Osteoblast (primary cell): ENCODE measurements at regions not wholly inside any gene's neighbourhood (a gene's known extent, or its start where the extent isn't known, plus 50 kb on each side); places are given as distances from the start of the nearest gene placed in this dataset.

Experiments used
- DNase-seq: peaks from one replicate; pipeline ENCODE4 v3.0.0; 2011; ENCODE audit warnings: low spot score, mixed read lengths; ENCODE audit not compliant: insufficient read length; ENCODE audit errors: missing footprints
- H2AFZ ChIP-seq: 2 replicates; pipeline ENCODE4 v1.6.0; 2011; ENCODE audit warnings: mild to moderate bottlenecking, low read length
- H3K27ac ChIP-seq: 2 replicates; pipeline ENCODE4 v1.5.1; 2011; ENCODE audit warnings: mild to moderate bottlenecking, low read depth, low read length, moderate library complexity
- H3K27me3 ChIP-seq: 2 replicates; pipeline ENCODE4 v1.6.0; 2012; ENCODE audit warnings: mild to moderate bottlenecking, control low read depth, inconsistent platforms, low read length, moderate library complexity; ENCODE audit not compliant: insufficient read depth
- H3K36me3 ChIP-seq: 2 replicates; pipeline ENCODE4 v1.5.1; 2011; ENCODE audit warnings: mild to moderate bottlenecking, low read length, control low read depth, moderate library complexity; ENCODE audit not compliant: insufficient read depth
- H3K4me1 ChIP-seq: 2 replicates; pipeline ENCODE4 v1.5.1; 2011; ENCODE audit warnings: mild to moderate bottlenecking, low read length, control low read depth, moderate library complexity; ENCODE audit not compliant: insufficient read depth
- H3K4me2 ChIP-seq: 2 replicates; pipeline ENCODE4 v1.6.0; 2011; ENCODE audit warnings: mild to moderate bottlenecking, low read length; ENCODE audit not compliant: insufficient read depth
- H3K4me3 ChIP-seq: fragments of 200-600 bp; sonication (generic); 3 replicates; pipeline ENCODE4 v1.5.1; 2012; ENCODE audit warnings: mild to moderate bottlenecking, low read length, inconsistent platforms; ENCODE audit not compliant: insufficient read depth
- H3K79me2 ChIP-seq: 2 replicates; pipeline ENCODE4 v1.6.0; 2012; ENCODE audit warnings: mild to moderate bottlenecking, low read length, control low read depth, inconsistent platforms; ENCODE audit not compliant: insufficient read depth
- H3K9me3 ChIP-seq: 2 replicates; pipeline ENCODE4 v1.5.1; 2011; ENCODE audit warnings: low read depth, low read length, control low read depth
- H4K20me1 ChIP-seq: 2 replicates; pipeline ENCODE4 v1.6.0; 2012; ENCODE audit warnings: mild to moderate bottlenecking, low read length, control low read depth; ENCODE audit not compliant: insufficient read depth
- TF ChIP-seq, protein P1 (sequence below): IDR thresholded peaks from 2 replicates; pipeline ENCODE4 v1.5.1; 2011; ENCODE audit warnings: mild to moderate bottlenecking, low read depth, low read length, moderate library complexity; ENCODE audit errors: extremely low read depth

DNA sequence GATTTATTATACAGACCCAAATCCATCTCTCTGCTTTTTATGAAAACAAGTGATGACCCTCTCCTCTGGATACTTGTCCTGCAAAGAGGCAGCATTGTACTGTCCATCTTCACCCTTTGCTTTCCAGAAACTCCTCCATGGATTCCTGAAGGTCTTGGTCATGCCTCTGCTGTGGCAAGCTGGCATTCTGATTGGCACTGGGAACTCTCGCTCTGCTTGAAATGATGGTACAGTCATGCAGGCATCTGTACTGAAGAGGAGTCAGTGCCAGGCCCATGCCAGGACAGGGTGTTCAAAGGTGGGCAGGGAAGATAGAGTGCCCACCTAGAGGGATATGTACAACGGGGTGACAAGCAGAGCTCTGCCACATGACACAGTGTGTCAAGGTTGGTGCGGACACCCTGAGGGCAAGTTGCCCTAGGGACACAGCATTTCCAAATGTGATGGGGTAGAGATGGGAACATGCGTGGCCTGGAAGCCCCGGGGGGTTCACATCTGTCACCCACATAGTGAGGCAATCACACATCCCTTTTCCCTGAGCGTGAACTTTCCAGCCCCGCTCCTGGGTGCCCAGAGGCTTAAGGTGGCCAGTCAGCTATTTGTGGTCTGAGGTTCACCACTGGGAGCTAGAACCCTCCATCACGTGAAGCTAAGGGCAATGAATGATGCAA, 235.7 kb upstream of the TCERG1L start:
- no peaks in the 10 kb centered on the region for H3K79me2 ChIP-seq
- H3K4me2 ChIP-seq: no peak overlapping the region
- H2AFZ ChIP-seq: no peak overlapping the region
- H3K36me3 ChIP-seq: no peaks in the 10 kb centered on the region
- no peaks in the 10 kb centered on the region for H3K27me3 ChIP-seq
- H3K9me3 ChIP-seq: no peaks in the 10 kb centered on the region
- no peak for DNase-seq
- H3K27ac ChIP-seq: no peak overlapping the region
- no peaks in the 10 kb centered on the region for H4K20me1 ChIP-seq
- H3K4me1 ChIP-seq: no peaks in the 10 kb centered on the region
- TF ChIP-seq, protein P1, sequence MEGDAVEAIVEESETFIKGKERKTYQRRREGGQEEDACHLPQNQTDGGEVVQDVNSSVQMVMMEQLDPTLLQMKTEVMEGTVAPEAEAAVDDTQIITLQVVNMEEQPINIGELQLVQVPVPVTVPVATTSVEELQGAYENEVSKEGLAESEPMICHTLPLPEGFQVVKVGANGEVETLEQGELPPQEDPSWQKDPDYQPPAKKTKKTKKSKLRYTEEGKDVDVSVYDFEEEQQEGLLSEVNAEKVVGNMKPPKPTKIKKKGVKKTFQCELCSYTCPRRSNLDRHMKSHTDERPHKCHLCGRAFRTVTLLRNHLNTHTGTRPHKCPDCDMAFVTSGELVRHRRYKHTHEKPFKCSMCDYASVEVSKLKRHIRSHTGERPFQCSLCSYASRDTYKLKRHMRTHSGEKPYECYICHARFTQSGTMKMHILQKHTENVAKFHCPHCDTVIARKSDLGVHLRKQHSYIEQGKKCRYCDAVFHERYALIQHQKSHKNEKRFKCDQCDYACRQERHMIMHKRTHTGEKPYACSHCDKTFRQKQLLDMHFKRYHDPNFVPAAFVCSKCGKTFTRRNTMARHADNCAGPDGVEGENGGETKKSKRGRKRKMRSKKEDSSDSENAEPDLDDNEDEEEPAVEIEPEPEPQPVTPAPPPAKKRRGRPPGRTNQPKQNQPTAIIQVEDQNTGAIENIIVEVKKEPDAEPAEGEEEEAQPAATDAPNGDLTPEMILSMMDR: no peak
- no peak overlapping the region for H3K4me3 ChIP-seq

DNA sequence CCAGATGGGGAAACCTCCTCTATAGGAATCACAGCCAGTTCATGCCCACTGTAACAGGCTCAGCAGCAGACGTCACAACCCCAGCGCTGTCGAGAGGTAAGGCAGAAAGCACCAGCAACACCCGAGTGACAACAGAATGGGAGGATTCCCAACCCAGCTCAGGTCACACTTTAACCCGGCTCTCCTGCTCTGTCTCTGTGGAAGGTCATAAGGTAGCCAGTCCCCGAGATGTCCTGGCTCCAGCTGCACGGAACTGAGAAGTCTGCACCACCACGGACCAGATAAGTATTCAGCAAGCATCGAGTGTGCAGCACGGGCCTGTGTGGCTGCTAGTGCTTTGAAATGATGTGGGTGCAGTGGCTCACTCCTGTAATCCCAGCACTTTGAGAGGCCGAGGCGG, 236.7 kb upstream of the TCERG1L start:
- Histone ChIP-seq H4K20me1 (no peaks in the 10 kb centered on the region), H3K4me1 (no peaks in the 10 kb centered on the region), H3K27ac (no peak overlapping the region), H3K4me2 (no peak overlapping the region), H3K79me2 (no peaks in the 10 kb centered on the region), H3K27me3 (no peaks in the 10 kb centered on the region), H3K9me3 (no peaks in the 10 kb centered on the region), H2AFZ (no peak overlapping the region), H3K36me3 (no peaks in the 10 kb centered on the region), H3K4me3 (no peak overlapping the region)
- DNase-seq: no peak
- TF ChIP-seq, protein P1: no peak

DNA sequence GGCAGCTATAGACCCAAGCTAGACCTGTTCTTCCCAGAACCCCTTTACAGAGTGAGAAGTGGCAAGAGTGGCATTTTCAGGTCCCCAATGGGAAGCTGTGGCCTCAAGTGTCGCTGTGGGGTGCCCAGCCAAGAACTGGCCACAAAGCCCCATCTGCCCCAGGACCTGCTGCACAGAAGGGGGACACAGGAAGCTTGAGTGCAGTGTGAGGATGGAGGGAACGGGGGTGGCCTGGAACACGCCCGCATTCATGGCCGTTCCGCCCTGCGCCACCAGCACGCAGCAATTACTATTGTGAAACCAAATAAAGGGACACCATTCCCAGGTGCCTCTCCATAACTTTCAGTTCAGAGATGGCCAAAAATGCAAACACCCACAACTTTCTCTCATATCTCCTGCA, 237.6 kb upstream of the TCERG1L start:
- Histone ChIP-seq H3K4me3 (no peak overlapping the region), H3K9me3 (no peaks in the 10 kb centered on the region), H3K36me3 (no peaks in the 10 kb centered on the region), H3K27ac (no peak overlapping the region), H3K4me2 (no peak overlapping the region), H3K27me3 (no peaks in the 10 kb centered on the region), H3K4me1 (no peaks in the 10 kb centered on the region), H4K20me1 (no peaks in the 10 kb centered on the region), H2AFZ (no peak overlapping the region), H3K79me2 (no peaks in the 10 kb centered on the region)
- DNase-seq: no peak
- TF ChIP-seq, protein P1: no peak

DNA sequence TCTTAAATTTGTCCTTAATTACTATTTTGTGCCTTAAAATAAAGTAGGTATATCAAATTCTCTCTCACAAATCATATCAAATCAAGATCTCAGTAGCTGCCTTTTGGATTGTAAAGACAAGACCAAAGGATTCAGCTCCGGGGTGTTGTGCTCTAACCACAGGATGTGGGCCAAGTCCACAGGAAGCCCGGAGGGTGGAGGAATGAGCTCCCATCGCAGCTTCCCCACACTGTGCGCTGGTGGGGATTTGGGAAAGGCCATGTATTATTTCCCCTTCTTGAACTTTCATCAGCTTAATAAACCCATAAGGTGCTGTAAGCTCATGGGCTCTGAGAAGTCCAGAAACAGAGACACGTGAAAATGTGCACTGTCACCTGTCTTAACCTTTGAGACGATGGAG, 241.6 kb upstream of the TCERG1L start:
- H3K9me3 ChIP-seq: no peaks in the 10 kb centered on the region
- no peak overlapping the region for H3K27ac ChIP-seq
- H3K27me3 ChIP-seq: no peaks in the 10 kb centered on the region
- no peaks in the 10 kb centered on the region for H3K79me2 ChIP-seq
- H3K4me3 ChIP-seq: no peak overlapping the region
- H3K4me2 ChIP-seq: no peak overlapping the region
- H3K4me1 ChIP-seq: no peaks in the 10 kb centered on the region
- DNase-seq: no peak
- H4K20me1 ChIP-seq: no peaks in the 10 kb centered on the region
- TF ChIP-seq, protein P1: no peak
- no peaks in the 10 kb centered on the region for H3K36me3 ChIP-seq
- no peak overlapping the region for H2AFZ ChIP-seq
